MM.1S (cell line): ENCODE measurements at regions not wholly inside any gene's neighbourhood (a gene's known extent, or its start where the extent isn't known, plus 50 kb on each side); places are given as distances from the start of the nearest gene placed in this dataset.

ENCODE experiments used
- DNase-seq: peaks from one replicate; pipeline ENCODE4 v3.0.0-alpha.2; 2015
- H2AFZ ChIP-seq: fragments of 300-600 bp; sonication (generic); 2 replicates; pipeline ENCODE4 v1.6.0; 2016; ENCODE audit warnings: antibody characterized with exemption, low read length
- H3F3A ChIP-seq: fragments of 300-600 bp; sonication (generic); 2 replicates; pipeline ENCODE4 v1.6.1; 2016; ENCODE audit warnings: mild to moderate bottlenecking, antibody characterized with exemption, low read length, moderate library complexity, mixed read lengths; ENCODE audit not compliant: insufficient read depth
- H3K27ac ChIP-seq: fragments of 300-600 bp; sonication (generic); 2 replicates; pipeline ENCODE4 v1.5.1; 2016; ENCODE audit warnings: mild to moderate bottlenecking, low read length
- H3K27me3 ChIP-seq: fragments of 300-600 bp; sonication (generic); replicated peaks from 2 replicates; pipeline ENCODE4 v1.6.0; 2016; ENCODE audit warnings: low read length; ENCODE audit not compliant: insufficient read depth
- H3K36me3 ChIP-seq: fragments of 300-600 bp; sonication (generic); replicated peaks from 2 replicates; pipeline ENCODE4 v1.6.1; 2016; ENCODE audit warnings: mild to moderate bottlenecking, low read length, mixed read lengths; ENCODE audit not compliant: insufficient read depth
- H3K4me1 ChIP-seq: fragments of 300-600 bp; sonication (generic); 2 replicates; pipeline ENCODE4 v1.6.1; 2016; ENCODE audit warnings: low read length, mixed read lengths
- H3K4me2 ChIP-seq: fragments of 300-600 bp; sonication (generic); 2 replicates; pipeline ENCODE4 v1.6.0; 2016; ENCODE audit warnings: low read depth, low read length
- H3K4me3 ChIP-seq: fragments of 300-600 bp; sonication (generic); 2 replicates; pipeline ENCODE4 v1.5.1; 2016; ENCODE audit warnings: low read length, mixed read lengths
- H3K79me2 ChIP-seq: fragments of 300-600 bp; sonication (generic); 2 replicates; pipeline ENCODE4 v1.6.1; 2016; ENCODE audit warnings: mixed run types, low read length, mixed read lengths
- H3K9ac ChIP-seq: fragments of 300-600 bp; sonication (generic); 2 replicates; pipeline ENCODE4 v1.6.1; 2016; ENCODE audit warnings: low read length, mixed read lengths
- H3K9me2 ChIP-seq: fragments of 300-600 bp; sonication (generic); replicated peaks from 2 replicates; pipeline ENCODE4 v1.6.1; 2016; ENCODE audit warnings: mild to moderate bottlenecking, low read length, mixed read lengths; ENCODE audit not compliant: insufficient read depth
- H3K9me3 ChIP-seq: fragments of 300-600 bp; sonication (generic); replicated peaks from 2 replicates; pipeline ENCODE4 v1.6.1; 2016; ENCODE audit warnings: mild to moderate bottlenecking, low read length, mixed read lengths; ENCODE audit not compliant: insufficient read depth
- H4K20me1 ChIP-seq: fragments of 300-600 bp; sonication (generic); 2 replicates; pipeline ENCODE4 v1.6.1; 2016; ENCODE audit warnings: mild to moderate bottlenecking, low read length, moderate library complexity, mixed read lengths; ENCODE audit not compliant: insufficient read depth
- CTCF ChIP-seq: fragments of 300-600 bp; sonication (generic); IDR thresholded peaks from 2 replicates; pipeline ENCODE4 v1.5.1; 2016; ENCODE audit warnings: antibody characterized with exemption, low read length, mixed read lengths
- EZH2 ChIP-seq: fragments of 300-600 bp; sonication (generic); optimal IDR thresholded peaks from 2 replicates; pipeline ENCODE3; 2017; ENCODE audit warnings: low read depth, mild to moderate bottlenecking, antibody characterized with exemption, low read length, mixed read lengths
- EZH2phosphoT487 ChIP-seq: fragments of 300-600 bp; sonication (generic); IDR thresholded peaks from 2 replicates; pipeline ENCODE4 v1.6.1; 2018; ENCODE audit warnings: antibody characterized with exemption, low read length

GRCh38 chr6:81326881-81327561, 425.5 kb downstream of the TENT5A start:
- H3K36me3 ChIP-seq = no peaks in the 10 kb centered on the region
- H4K20me1 ChIP-seq = no peaks in the 10 kb centered on the region
- H3K4me3 ChIP-seq = no peak overlapping the region
- no peak overlapping the region for H3K27ac ChIP-seq
- no peak for DNase-seq
- H3K4me1 ChIP-seq = no peaks in the 10 kb centered on the region
- no peak overlapping the region for H3K9ac ChIP-seq
- H2AFZ ChIP-seq = no peak overlapping the region
- no peaks in the 10 kb centered on the region for H3K79me2 ChIP-seq
- H3K9me2 ChIP-seq = no peaks in the 10 kb centered on the region
- H3K4me2 ChIP-seq = no peak overlapping the region
- TF ChIP-seq CTCF (no peak), EZH2phosphoT487 (no peak), EZH2 (no peak)
- no peaks in the 10 kb centered on the region for H3K9me3 ChIP-seq
- H3K27me3 ChIP-seq = no peaks in the 10 kb centered on the region
- H3F3A ChIP-seq = no peaks in the 10 kb centered on the region

GRCh38 chr6:81309811-81310210, 442.7 kb downstream of the TENT5A start:
- TF ChIP-seq EZH2 (no peak), CTCF (no peak), EZH2phosphoT487 (no peak)
- Histone ChIP-seq H3K4me1 (no peaks in the 10 kb centered on the region), H2AFZ (no peak overlapping the region), H3K9me3 (no peaks in the 10 kb centered on the region), H4K20me1 (no peaks in the 10 kb centered on the region), H3K9ac (no peak overlapping the region), H3F3A (no peaks in the 10 kb centered on the region), H3K36me3 (no peaks in the 10 kb centered on the region), H3K27me3 (no peaks in the 10 kb centered on the region), H3K79me2 (no peaks in the 10 kb centered on the region), H3K9me2 (no peaks in the 10 kb centered on the region), H3K27ac (no peak overlapping the region), H3K4me2 (no peak overlapping the region), H3K4me3 (no peak overlapping the region)
- no peak for DNase-seq

- no peak for TF ChIP-seq EZH2phosphoT487
- no peak for TF ChIP-seq EZH2
- TF ChIP-seq CTCF = no peak
- H3K9me2 ChIP-seq = no peaks in the 10 kb centered on the region
- no peak for DNase-seq
- H3F3A ChIP-seq = no peaks in the 10 kb centered on the region
- no peaks in the 10 kb centered on the region for H3K27me3 ChIP-seq
- no peaks in the 10 kb centered on the region for H4K20me1 ChIP-seq
- no peak overlapping the region for H3K27ac ChIP-seq
- H3K9ac ChIP-seq = no peak overlapping the region
- H3K36me3 ChIP-seq = no peaks in the 10 kb centered on the region
- H3K9me3 ChIP-seq = no peaks in the 10 kb centered on the region
- no peak overlapping the region for H3K4me2 ChIP-seq
- no peaks in the 10 kb centered on the region for H3K79me2 ChIP-seq
- no peak overlapping the region for H3K4me3 ChIP-seq
- no peaks in the 10 kb centered on the region for H3K4me1 ChIP-seq
- no peak overlapping the region for H2AFZ ChIP-seq
Observed at GRCh38 chr6:81308577-81309279, 443.8 kb downstream of the TENT5A start.
